ENCODE measurements at regions not wholly inside any gene's neighbourhood (a gene's known extent, or its start where the extent isn't known, plus 50 kb on each side); places are given as distances from the start of the nearest gene placed in this dataset.

- Histone ChIP-seq H3K9ac (ENCODE audit: insufficient read depth, low read length, poor library complexity, severe bottlenecking) (no peak overlapping the region), H3K9me3 (replicated peaks in 1 of 2; ENCODE audit: control insufficient read depth in 1 of 2, insufficient read depth in 1 of 2, low read length in 2 of 2) (peaks cover 0 to 6% of the 10 kb centered on the region in 2 donors), H3K27me3 (ENCODE audit: control insufficient read depth in 2 of 2, insufficient read depth in 2 of 2, low read length in 2 of 2) (no peaks in the 10 kb centered on the region), H3K4me3 (replicated peaks in 1 of 3; ENCODE audit: low read depth in 2 of 3, low read length in 3 of 3) (no peak overlapping the region), H3K27ac (ENCODE audit: low read depth in 1 of 2, low read length in 2 of 2) (no peak overlapping the region), H3K4me2 (replicated peaks; ENCODE audit: extremely low read depth, low read length, poor library complexity, severe bottlenecking) (no peak overlapping the region), H2AFZ (ENCODE audit: insufficient read depth, low read depth, low read length, poor library complexity, severe bottlenecking) (no peak overlapping the region), H3K36me3 (replicated peaks in 1 of 2; ENCODE audit: control insufficient read depth in 1 of 2, insufficient read depth in 2 of 2, low read length in 2 of 2) (no peaks in the 10 kb centered on the region), H4K20me1 (ENCODE audit: insufficient read depth, low read length) (no peaks in the 10 kb centered on the region), H3K4me1 (ENCODE audit: control insufficient read depth in 1 of 2, insufficient read depth in 2 of 2, low read length in 2 of 2) (no peaks in the 10 kb centered on the region), H3K79me2 (ENCODE audit: insufficient read depth, low read length) (no peaks in the 10 kb centered on the region)
- TF ChIP-seq CTCF (IDR thresholded peaks at IDR 0.05) = no peak
- no peak for DNase-seq
- Mint-ChIP-seq H3K4me3 (no peak overlapping the region), H3K27ac (no peak overlapping the region), H3K4me1 (no peaks in the 10 kb centered on the region), H3K27me3 (ENCODE audit: low read depth in 3 of 3) (no peaks in the 10 kb centered on the region), H3K36me3 (no peaks in the 10 kb centered on the region), H3K9me3 (peaks cover 0 to 9% (median 3%) of the 10 kb centered on the region in 7 donors)
- no CpG with 5 or more reads among the region's 3 CpGs for WGBS (ENCODE audit: insufficient coverage)
- intact Hi-C loops (cut with micrococcal nuclease) = no loop called here
Observed at GRCh38 chr4:32503241-32503640, 1783.1 kb downstream of the PCDH7 start.

GRCh38 chr4:32506067-32506466 lies 1785.9 kb downstream of the PCDH7 start:
- 100% methylated on average over 1 of the region's 2 CpGs for WGBS (ENCODE audit: insufficient coverage)
- no peak overlapping the region for H3K27ac Mint-ChIP-seq
- no peak overlapping the region for H3K4me2 ChIP-seq (replicated peaks; ENCODE audit: extremely low read depth, low read length, poor library complexity, severe bottlenecking)
- no peak overlapping the region for H3K4me3 Mint-ChIP-seq
- H3K4me1 Mint-ChIP-seq = no peaks in the 10 kb centered on the region
- H3K27me3 Mint-ChIP-seq (ENCODE audit: low read depth in 3 of 3) = no peaks in the 10 kb centered on the region
- H3K36me3 ChIP-seq (replicated peaks in 1 of 2; ENCODE audit: control insufficient read depth in 1 of 2, insufficient read depth in 2 of 2, low read length in 2 of 2) = no peaks in the 10 kb centered on the region
- no peaks in the 10 kb centered on the region for H3K27me3 ChIP-seq (ENCODE audit: control insufficient read depth in 2 of 2, insufficient read depth in 2 of 2, low read length in 2 of 2)
- no peaks in the 10 kb centered on the region for H3K79me2 ChIP-seq (ENCODE audit: insufficient read depth, low read length)
- no peaks in the 10 kb centered on the region for H4K20me1 ChIP-seq (ENCODE audit: insufficient read depth, low read length)
- no peaks in the 10 kb centered on the region for H3K36me3 Mint-ChIP-seq
- peaks cover 0 to 6% of the 10 kb centered on the region in 2 donors for H3K9me3 ChIP-seq (replicated peaks in 1 of 2; ENCODE audit: control insufficient read depth in 1 of 2, insufficient read depth in 1 of 2, low read length in 2 of 2)
- no peak for DNase-seq
- no peak for TF ChIP-seq CTCF (IDR thresholded peaks at IDR 0.05)
- peaks cover 0 to 9% (median 3%) of the 10 kb centered on the region in 7 donors for H3K9me3 Mint-ChIP-seq
- H3K27ac ChIP-seq (ENCODE audit: low read depth in 1 of 2, low read length in 2 of 2) = no peak overlapping the region
- no peak overlapping the region for H3K4me3 ChIP-seq (replicated peaks in 1 of 3; ENCODE audit: low read depth in 2 of 3, low read length in 3 of 3)
- H2AFZ ChIP-seq (ENCODE audit: insufficient read depth, low read depth, low read length, poor library complexity, severe bottlenecking) = no peak overlapping the region
- intact Hi-C loops (cut with micrococcal nuclease) = no loop called here
- H3K4me1 ChIP-seq (ENCODE audit: control insufficient read depth in 1 of 2, insufficient read depth in 2 of 2, low read length in 2 of 2) = no peaks in the 10 kb centered on the region
- H3K9ac ChIP-seq (ENCODE audit: insufficient read depth, low read length, poor library complexity, severe bottlenecking) = no peak overlapping the region
